ENCODE measurements at regions not wholly inside any gene's neighbourhood (a gene's known extent, or its start where the extent isn't known, plus 50 kb on each side); places are given as distances from the start of the nearest gene placed in this dataset.

DNA sequence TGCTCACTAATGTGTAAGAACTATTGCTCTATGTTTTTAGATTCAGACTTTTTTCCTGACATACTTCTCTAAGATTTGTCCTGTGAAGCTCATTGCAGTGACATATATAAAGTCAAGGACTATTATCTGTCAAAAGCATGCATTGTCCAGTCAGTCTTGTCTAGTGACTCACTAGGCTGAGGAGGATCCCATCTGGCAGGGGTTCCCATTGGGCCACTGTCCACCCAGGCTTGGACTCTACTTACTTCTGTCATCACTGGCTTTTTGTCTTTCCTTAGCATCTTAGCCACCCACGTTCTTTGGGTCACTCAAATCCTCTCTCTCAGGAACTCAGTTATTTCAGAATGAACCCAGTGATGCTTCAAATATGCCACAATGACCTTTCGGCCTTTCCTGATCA, 132.6 kb upstream of the NABP1 start:
- TF ChIP-seq, protein P1, sequence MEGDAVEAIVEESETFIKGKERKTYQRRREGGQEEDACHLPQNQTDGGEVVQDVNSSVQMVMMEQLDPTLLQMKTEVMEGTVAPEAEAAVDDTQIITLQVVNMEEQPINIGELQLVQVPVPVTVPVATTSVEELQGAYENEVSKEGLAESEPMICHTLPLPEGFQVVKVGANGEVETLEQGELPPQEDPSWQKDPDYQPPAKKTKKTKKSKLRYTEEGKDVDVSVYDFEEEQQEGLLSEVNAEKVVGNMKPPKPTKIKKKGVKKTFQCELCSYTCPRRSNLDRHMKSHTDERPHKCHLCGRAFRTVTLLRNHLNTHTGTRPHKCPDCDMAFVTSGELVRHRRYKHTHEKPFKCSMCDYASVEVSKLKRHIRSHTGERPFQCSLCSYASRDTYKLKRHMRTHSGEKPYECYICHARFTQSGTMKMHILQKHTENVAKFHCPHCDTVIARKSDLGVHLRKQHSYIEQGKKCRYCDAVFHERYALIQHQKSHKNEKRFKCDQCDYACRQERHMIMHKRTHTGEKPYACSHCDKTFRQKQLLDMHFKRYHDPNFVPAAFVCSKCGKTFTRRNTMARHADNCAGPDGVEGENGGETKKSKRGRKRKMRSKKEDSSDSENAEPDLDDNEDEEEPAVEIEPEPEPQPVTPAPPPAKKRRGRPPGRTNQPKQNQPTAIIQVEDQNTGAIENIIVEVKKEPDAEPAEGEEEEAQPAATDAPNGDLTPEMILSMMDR (IDR thresholded peaks at IDR 0.05): no peak

DNA sequence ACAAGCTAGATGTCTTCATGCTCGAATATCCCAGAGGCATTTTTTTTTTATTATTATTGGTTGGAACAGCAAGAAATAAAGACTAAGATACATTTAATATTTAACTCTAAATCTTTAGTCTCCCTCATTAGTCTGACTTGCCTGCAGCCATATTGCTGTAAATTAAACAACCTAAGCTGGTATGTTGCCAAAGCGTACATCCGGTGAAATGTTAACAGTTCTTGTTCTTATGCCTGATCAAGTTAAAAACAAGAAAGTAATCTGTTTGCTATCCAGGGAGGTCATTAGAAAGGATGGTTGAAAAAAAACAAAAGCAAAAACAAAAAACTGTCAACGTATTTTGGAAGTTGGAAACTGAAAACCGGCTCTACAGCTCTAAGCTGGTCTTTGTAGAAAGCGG, 125.9 kb upstream of the NABP1 start:
- TF ChIP-seq, protein P1 (IDR thresholded peaks at IDR 0.05): no peak

DNA sequence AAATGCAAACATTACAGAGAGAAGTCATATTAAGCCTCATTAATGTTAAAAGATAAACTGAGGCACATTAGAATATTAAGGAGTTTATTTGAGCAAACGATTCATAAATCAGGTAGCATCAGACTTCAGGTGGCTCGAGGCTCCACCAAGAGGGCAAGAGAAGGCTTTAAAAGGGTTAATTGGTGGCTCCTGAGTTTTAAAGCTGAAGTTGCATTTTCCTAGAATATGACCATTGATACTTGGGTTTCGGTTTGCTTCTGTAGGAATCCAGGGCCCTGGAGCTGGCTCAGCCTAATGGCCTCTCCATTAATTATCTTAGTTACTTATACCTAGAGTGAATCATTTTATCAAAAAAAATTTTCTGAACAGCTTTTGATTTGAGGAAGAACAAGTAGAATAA, 123.7 kb upstream of the NABP1 start:
- TF ChIP-seq, protein P1 (IDR thresholded peaks at IDR 0.05): no peak

DNA sequence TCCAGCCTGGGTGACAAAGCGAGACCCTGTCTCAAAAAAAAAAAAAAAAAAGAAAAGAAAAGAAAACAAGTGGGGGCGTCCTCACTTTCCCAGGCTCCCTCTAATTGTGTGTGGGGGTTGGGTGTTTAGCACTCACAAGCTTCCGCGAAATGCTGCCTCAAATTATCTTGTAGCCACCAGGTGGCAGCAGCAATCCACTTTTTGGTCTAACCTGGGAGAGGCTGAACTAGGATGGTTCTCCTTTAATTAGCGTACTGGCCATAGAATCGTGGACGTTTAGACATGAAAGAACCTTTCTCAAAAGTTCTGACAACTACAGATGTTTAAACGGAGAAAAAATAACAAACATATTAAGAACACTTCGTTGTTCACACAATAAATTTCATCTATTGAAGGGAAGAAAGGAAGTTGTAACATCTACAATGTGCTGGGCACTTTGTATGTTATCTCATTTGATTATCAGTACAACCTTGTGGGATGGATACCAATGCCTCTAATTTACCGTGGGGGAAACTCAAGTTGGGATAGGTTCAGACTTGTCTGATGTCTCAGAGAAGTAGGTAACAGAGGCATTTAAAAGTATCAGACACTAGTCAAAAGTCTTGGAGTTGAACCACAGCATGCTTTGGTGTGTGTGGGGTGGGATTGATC, 122.7 kb upstream of the NABP1 start:
- TF ChIP-seq, protein P1 (IDR thresholded peaks at IDR 0.05): peak; percentile 65

DNA sequence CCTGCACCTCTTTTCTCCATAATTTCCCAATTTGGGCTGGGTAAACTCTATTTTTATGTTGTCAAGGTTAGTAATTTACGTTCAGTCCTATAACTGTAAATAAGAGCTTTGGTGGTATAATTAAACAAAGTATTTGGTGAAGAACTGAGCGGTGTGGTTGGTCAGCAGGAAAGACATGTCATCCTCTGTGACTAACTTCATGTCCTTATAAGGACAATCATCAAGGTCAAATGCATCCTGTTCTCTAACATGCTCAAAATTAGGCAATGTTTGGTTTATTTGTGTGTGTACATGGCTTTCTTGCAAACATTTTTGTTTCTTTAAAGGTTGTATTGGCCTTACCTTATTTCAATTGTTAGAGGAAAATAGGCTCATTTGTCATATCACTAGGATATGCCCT, 121.5 kb upstream of the NABP1 start:
- TF ChIP-seq, protein P1 (IDR thresholded peaks at IDR 0.05): no peak

DNA sequence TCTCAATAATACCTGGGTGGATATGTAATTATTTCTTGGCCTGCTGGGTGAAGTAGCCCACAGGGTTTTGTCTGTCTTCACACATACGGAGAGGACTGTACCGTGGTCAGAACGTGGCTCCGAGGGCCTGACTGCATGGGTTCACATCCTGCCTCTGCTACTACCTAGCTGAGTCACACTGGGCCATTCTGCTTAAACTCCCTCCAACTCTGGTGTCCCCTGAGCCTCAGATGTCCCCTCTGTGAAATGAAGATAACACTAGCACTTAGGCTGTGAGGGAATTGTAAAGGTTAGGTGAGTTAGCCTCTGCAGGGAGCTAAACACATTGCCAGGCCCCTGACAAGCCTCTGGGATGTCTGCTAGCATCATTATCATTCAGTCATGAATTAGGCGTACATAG, 120.1 kb upstream of the NABP1 start:
- TF ChIP-seq, protein P1 (IDR thresholded peaks at IDR 0.05): no peak

DNA sequence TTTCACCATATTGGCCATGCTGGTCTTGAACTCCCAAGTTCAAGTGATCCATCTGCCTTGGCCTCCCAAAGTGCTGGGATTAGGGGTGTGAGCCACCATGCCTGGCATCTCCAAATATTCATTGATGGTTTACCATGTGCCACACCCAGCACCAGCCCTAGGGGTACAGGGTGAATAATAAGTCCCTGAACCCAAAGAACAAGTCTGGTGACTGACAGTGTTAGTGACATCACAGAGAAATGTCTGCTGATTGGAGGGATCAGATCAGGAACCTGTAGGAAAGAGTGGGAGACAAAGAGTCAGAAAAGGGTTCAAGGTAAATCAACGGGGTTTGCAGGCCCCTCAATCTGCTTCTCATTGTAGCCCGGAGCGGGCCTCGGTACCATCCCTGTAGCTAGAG, 118.4 kb upstream of the NABP1 start:
- TF ChIP-seq, protein P1 (IDR thresholded peaks at IDR 0.05): no peak

Measured in LNCAP (cell line).